ENCODE measurements at regions not wholly inside any gene's neighbourhood (a gene's known extent, or its start where the extent isn't known, plus 50 kb on each side); places are given as distances from the start of the nearest gene placed in this dataset.
"Not testable (repeated sequence)": the region's sequence is repeated elsewhere in the genome, so short reads cannot be mapped to it uniquely, and the experiment has no call there.

DNA sequence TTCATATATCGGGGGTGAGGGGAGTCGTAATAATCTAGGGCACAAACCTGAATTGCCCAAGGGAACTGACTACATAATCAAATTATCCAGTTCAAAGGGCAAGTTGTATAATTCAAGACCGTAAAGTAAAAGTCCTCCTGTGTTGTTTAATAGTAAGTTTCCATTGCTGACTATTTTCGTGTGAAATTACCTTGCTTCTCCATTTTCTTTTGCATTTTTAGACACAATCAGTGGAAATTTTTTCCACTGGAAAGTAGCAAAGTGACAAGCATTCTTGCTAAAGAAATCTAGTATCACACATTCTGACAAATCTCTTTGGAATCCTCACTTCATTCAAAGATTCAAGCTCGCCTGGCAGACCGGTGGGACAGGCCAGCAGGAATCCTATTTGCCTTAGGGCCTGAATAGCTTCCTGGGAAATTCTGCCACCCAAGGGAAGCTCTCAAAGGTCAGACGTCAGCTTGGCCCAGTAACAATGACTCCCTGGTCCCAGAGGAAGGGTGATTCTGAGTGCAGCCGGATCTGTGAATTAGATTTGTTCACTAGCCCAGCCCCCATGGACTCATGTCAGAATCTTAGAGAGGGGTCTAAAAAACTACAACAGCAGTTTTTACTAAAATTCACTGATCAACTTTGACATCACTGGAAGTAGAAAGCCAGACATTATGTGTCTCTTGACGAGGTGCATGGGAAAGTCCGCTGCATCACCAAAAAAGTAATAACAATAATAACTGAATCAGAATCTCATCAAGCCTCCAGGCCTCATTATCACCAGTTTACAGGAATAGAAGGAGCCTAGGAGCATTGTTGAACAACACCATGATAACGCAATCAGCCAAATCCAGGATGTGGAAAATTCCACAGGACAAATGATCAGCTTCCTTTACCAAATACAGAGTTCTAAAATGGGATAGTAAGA, 161.0 kb downstream of the SKIDA1 start:
- DNase-seq (ENCODE audit: low read depth), result peak; percentile 51

DNA sequence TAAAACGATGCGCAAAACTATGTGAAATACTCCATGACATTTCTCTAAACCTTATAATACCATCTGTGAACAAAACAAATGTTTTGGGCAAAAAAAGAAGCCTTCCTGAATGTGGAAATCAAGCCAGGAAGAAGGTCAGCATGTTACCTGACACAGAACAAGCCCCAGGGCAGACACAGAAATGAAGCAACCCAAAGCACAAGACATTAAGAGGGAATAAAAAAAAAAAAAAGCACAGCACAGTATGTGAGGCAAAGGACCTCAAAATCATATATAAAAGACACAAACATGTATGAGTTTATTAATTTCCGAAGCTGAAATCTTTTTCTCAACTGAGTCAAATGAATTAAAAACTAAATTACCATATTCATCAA, 161.8 kb downstream of the SKIDA1 start:
- DNase-seq (ENCODE audit: low read depth), result no peak

DNA sequence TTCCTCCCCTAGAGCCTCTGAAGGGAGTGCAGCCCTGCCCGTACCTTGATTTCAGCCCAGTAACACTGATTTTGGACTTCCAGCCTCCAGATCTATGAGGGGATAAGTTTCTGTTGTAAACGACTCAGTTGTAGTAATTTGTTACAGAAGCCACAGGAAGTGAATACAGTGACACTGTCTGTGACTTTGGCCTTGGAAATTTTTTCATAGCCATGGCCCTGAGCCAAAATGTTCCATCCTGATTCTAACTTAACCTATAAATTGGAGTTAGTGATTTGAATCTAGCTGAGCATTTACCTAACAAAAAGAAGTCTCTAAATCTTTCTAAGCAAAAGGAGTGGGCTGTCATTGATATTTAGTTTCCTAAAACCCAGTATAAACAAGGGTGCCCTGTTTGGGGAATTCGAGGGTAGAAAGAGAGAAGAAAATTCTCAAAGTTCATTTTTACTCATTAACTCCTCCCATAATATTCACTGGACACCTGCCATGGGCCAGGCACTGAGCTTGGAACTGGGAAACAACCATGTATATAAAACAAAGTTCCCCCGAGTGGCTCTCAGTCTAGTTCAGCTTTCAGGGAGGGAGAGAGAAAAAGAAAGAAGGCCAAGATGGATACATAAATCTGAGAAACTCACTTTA, 162.3 kb downstream of the SKIDA1 start:
- no peak for DNase-seq (ENCODE audit: low read depth)

DNA sequence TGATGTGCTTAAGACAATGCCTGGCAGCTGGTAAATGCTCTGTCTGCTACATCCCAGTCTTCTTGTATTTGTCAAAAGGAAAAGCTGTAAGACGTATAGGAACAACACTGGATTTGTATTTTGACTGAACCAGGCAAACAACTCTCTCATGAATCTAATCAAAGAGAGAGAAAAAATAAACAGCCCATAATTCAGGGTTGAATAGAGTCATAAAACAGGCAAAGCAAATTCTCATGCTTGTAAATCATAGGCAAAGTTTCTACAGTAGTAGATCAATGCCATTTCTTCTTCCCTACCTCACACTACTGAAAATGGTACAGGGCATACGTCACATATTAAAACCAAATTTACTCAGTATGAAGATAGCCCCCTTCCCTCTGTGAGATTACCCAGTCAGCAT, 166.3 kb downstream of the SKIDA1 start:
- no peak for DNase-seq (ENCODE audit: low read depth)

DNA sequence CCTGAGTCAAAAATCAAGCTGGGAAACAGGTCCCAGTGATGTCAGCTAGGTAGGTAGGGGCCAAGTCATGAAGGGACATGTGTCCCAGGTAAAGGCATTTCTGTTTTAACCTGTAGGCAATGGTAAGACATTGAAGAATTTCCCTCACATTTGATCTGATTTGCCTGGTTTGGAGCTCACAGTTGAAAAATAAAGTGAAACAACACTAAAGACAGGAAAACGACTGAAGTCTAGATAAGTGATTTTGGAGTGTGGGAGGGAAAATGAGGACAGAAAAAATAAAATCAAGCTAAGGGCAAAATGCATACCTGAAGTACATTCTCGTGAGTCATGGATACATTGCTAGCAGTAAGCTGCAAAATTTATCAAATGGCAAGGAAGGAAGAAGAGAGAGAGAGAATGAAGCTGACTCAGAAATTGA, 169.9 kb downstream of the SKIDA1 start:
- no peak for DNase-seq (ENCODE audit: low read depth)

DNA sequence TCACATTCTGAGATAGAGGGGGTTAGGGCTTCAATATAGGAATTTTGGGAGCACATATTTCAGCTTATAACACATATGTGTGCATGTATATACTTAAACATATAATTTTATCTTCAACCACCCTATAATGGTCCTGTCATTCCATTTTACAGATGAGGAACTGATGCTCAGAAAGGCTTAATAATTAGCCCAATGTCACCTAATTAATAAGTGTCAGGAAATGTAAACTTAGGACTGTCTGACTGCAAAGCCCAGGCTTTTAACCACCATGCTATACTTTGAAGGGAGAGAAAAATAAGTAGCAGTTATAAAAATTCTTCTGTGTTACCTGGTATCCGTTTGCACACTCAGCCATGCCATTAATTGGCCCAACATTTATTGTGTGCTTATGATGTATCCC, 172.6 kb downstream of the SKIDA1 start:
- no peak for DNase-seq (ENCODE audit: low read depth)

DNA sequence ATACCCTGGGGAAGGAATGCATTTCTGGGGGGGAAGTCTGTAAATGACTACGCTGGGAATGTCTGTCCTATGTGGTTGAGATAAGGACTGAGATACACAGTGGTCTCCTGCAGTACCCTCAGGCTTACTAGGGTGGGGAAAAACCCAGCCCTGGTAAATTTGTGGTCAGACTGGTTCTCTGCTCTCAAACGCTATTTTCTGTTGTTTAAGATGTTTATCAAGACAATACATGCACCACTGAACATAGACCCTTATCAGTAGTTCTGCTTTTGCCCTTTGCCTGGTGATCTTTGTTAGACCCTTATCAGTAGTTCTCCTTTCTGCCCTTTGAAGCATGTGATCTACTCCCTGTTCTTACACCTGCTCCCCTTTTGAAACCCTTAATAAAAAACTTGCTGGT, 173.9 kb downstream of the SKIDA1 start:
- not testable (repeated sequence) for DNase-seq (ENCODE audit: low read depth)

DNA sequence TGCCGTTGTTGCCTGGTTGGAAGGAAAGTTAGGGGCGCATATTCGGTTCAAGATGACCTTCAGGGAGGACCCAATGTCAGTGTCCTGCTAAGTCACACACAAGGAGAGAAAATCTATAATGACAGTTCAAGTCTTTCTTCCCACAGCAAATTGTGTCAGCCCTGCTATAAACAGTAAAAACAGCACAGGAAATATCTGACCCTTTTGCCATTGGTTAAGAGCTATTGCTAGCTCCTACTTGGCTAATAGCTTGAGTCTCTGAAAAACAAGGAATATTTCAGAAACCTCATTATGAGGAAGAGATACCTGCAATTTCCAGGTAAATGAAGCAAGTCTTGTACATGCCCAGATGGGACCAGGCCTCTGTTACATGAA, 175.6 kb downstream of the SKIDA1 start:
- no peak for DNase-seq (ENCODE audit: low read depth)

DNA sequence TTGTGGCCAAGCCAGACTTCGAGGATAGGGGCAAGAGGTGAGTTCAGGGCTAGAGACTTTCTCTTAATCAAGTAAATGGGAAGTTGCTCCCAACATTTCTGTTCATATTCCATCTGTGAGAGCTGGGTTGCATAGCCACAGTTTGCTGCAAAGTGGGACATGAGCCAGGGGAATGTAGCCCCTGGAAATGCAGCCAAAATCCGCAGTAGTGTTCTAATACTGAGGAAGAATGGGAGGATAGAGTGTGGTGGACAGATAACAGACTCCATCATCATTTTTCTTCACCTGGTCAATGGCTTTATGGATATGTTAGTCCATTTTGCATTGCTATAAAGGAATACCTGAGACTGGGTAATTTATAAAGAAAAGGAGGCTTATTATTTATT, 177.7 kb downstream of the SKIDA1 start:
- no peak for DNase-seq (ENCODE audit: low read depth)

DNA sequence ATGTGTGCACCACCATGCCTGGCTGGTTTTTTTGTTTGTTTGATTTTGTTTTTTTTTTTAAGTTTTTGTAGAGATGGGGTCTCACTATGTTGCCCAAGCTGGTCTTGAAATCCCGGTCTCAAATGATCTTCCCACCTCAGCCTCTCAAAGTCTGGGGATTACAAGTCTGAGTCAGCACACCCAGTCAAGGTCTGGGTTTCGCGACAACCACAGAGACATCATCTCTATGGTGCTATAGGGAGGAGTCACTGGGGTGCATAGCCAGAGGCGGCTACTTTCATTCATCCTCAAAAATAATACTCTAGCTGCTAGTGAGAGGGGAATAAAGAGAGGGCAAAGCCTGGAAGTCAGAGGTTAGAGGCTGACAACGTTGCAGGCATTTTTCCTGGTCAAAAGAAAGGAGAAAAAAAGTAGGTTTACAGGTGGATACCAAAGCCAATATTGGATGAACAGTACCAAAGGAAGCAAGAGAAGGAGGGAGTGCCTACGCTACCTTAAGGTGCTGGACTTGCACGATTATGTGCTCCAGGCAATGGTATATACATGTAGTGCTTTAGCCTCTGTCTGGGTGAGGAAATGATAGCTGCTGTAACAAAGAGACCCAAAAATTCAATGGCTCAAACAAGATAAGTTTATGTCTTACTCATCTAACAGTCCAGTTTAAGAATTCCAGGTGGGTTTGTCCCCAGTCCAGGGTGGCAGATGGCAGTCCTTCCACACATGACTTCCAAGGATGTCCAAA, 178.3 kb downstream of the SKIDA1 start:
- DNase-seq (ENCODE audit: low read depth), result no peak

DNA sequence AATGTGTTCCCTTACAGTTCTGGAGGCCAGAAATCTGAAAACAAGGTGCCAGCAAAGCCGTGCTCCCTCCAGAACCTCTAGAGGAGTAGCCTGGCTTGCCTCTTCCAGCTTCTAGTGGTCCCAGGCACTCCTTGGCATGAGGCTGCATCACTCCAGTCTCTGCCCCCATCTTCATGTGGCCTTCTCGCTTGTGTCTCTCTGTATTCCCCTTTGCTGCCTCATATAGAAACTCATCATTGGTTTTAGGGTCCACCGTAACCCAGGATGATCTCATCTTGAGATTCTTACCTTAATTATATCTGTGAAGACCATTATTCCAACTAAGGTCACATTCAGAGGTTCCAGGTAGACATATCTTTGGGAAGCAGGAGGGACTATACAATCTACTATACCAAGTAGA, 182.4 kb downstream of the SKIDA1 start:
- no peak for DNase-seq (ENCODE audit: low read depth)

DNA sequence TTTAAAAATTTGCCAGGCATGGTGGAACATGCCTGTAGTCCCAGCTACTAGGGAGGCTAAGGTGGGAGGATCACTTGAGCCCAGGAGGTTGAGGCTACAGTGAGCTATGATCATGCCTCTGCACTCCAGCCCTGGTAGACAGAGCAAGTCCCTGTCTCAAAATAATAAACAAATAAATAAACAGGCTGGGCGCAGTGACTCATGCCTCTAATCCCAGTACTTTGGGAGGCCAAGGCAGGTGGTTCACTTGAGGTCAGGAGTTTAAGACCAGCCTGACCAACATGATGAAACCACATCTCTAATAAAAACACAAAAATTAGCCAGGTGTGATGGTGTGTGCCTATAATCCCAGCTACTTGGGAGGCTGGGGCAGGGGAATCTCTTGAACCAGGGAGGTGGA, 183.0 kb downstream of the SKIDA1 start:
- DNase-seq (ENCODE audit: low read depth), result not testable (repeated sequence)

DNA sequence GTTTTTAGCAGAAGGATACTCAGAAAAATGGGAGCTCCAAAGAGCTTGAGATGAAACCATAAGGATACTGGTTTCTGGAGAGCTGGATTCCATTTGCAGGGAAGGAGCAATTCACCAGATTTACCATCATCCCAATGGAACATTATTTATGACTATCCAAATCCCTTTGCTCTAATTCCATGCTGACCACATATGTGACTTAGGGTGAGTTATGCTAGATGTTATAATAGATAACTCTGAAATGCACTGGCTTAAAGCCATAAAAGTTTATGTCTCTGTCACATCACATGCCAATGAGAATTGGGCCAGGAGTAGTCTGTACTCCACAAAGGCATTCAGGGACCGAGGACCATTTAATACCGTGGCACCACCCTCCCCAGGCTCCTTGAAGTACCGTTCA, 185.2 kb downstream of the SKIDA1 start:
- no peak for DNase-seq (ENCODE audit: low read depth)

DNA sequence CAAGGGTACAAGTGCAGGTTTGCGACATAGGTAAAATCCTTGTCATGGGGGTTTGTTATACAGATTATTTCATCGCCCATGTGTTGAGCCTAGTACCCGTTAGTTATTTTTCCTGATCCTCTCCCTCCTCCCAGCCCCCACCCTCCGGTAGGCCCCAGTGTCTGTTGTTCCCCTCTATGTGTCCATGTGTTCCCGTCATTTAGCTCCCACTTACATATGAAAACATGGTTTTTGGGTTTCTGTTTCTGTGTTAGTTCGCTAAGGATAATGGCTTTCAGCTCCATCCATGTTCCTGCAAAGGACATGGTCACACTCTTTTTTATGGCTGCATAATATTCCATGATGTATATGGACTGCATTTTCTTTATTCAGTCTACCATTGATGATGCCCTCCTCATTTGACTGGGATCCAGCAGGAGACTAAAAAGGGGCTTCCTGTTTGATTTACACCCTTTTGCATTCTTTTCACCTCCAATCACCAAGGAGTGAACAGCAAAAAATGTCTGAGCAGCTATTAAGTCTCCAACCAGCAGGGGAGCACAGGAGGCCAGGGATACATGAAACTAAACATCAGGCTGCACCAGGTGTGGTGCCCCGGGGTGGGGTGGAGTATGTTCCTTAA, 188.2 kb downstream of the SKIDA1 start:
- DNase-seq (ENCODE audit: low read depth), result no peak

DNA sequence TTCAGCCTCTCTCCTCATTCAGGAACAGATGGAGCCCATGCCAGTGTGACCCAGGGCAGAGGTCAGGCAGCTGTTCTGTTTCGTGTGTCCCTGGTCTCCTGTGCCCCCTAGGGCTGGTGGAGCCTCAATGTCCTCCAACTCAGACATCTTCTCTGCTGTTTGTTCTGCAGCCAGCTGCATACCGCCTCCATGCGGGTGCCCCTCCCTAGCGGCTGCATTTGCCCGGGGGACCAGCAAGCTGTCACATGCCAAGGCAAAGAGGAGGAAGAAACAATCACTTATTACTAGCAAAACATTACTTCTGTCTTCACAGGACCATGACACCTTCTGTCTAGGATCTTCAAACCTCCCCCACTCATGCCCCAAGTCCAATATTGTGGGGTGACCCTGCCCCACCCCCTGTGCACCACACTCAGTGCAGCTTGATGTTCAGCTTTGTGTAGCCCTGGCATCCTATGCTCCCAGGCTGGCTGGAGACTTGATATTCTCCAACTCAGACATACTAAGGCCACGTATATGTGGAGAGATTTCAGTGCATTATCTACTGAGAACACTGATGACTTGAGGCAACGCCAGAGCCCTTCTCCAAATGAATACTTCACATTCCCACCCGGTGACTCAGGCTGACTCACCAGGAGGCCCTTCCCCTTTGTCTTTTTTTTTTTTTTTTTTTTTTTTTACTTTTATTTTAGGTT, 188.9 kb downstream of the SKIDA1 start:
- peak; percentile 72 for DNase-seq (ENCODE audit: low read depth)

DNA sequence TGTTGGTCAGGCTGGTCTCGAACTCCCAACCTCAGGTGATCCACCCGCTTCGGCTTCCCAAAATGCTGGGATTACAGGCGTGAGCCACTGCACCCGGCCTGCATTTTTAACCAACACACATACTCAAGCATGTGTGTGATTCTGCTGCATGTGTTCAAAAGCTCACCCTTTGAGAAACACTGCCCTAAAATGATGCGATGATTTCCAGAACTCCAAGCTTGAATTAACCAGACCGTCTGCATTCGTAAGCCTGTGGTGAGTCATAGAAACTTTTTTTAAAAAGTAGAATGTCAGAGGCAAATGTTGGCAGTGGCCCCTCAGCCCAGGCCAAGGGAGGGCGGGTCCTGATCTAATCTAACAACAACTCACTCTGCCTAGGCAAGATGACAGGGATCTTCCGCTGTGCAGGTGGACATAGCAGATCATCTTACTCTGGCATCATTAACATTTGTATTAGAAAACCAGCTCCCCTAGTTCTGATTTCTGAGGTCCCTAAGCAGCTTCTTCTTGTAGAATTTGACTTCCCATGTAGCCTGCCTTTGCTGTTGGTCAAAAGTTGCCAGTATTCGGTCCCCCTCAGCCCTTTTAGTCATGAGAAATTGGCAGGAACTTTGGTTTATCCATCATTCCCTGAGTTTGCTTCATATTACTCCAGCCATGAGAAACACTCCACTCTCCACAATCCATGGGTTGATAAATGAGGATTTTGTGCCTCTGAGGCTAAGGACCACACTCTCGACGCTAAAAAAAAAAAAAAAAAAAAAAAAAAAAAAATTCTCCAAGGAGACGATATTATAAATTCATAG, 190.4 kb downstream of the SKIDA1 start:
- DNase-seq (ENCODE audit: low read depth), result peak; percentile 88

DNA sequence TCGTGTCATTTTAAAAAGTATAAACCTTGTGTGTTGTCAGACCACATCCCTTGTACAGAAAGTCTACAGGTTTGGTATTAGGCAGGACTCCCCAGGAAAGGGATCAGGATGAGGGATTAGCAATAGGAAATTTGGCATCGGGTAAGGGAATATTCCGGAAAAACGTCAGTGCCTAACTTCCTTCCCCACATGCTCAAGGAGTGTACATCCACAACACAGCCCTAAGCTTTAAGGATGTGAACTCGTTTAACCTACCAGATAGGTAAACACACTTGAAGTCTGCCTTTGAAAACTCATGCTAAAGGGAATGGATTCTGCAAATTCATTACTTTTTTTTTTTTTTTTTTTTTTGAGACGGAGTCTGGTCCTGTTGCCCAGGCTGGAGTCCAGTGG, 194.9 kb downstream of the SKIDA1 start:
- DNase-seq (ENCODE audit: low read depth), result no peak

DNA sequence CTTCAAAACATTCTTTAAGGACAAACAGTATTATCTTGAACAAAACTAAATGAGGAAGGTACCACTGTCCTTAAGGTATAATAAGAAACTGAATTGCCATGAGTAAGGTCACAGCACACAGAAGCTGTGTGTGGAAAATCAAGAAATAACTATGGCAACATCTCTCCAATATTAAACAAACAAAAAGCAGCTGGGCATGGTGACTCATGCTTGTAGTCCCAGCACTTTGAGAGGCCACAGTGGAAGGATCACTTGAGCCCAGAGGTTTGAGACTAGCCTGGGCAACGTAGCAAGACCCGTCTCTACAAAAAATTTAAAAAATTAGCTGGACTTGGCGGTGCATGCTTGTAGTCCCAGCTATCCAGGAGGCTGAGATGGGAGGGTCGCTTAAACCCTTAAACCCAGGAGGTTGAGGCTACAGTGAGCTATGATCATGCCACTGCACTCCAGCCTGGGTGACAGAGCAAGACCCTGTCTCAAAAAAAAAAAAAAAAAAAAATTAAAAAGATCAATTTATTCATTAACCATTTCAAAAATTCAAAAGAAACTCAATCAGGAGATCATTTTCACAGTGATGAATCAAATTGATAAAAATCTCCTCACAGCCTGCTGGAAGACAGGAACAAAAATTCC, 195.4 kb downstream of the SKIDA1 start:
- DNase-seq (ENCODE audit: low read depth), result peak; percentile 89

DNA sequence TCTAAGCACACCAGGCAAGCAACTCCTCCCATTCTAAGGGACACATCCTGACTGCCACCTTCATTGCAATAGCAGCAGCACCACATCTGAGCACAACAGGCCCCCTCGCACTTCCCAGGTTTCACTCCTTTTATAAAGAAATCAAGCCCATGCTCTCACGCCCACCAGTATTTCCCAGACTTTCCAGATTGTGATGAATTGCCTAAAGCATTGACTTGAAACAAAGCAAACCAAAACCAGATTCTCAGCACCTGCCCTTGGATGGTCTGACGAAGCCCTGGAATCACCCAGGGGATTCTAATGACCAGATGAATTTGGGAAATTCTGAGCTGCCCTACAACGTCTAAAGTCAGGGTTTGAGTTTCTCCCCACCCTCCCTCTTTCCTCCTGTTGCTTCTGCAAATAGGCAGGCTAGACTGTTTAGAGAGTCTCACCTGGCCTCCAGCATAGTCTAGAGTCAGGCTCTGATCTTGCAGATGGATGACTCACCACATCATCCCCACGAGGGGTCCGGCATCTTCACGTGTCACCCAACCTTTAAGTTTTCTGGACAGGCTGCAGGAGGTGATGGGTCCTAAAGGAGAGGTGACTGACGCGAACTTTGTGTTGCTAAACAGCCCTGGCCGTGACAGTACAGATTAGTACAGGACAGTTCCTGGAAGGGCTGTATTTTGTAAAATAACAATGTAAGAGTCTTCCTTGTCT, 198.0 kb downstream of the SKIDA1 start:
- no peak for DNase-seq (ENCODE audit: low read depth)

Data from stromal cell of bone marrow (primary cell).